ENCODE measurements at regions not wholly inside any gene's neighbourhood (a gene's known extent, or its start where the extent isn't known, plus 50 kb on each side); places are given as distances from the start of the nearest gene placed in this dataset.

- DNase-seq (ENCODE audit: insufficient read length, low spot score) (no peak), FAIRE-seq (no peak)
- no peak for TF ChIP-seq CTCF (IDR thresholded peaks at IDR 0.05; ENCODE audit: insufficient read depth, missing control alignments)
These were observed 343.0 kb downstream of the EPHA4 start for GRCh38 chr2:221229099-221229498.

GRCh38 chr2:221231511-221231910, 340.6 kb downstream of the EPHA4 start:
- no peak for FAIRE-seq

GRCh38 chr2:221235941-221236340, 336.2 kb downstream of the EPHA4 start:
- DNase-seq (ENCODE audit: insufficient read length, low spot score) = no peak
- no peak for TF ChIP-seq CTCF (IDR thresholded peaks at IDR 0.05; ENCODE audit: insufficient read depth, missing control alignments)
- peak; percentile 38 for FAIRE-seq

More at GRCh38 chr2:221231511-221231910, 340.6 kb downstream of the EPHA4 start:
- no peak for DNase-seq (ENCODE audit: insufficient read length, low spot score)
- no peak for TF ChIP-seq CTCF (IDR thresholded peaks at IDR 0.05; ENCODE audit: insufficient read depth, missing control alignments)

GRCh38 chr2:221241072-221241471, 331.0 kb downstream of the EPHA4 start:
- no peak for TF ChIP-seq CTCF (IDR thresholded peaks at IDR 0.05; ENCODE audit: insufficient read depth, missing control alignments)
- DNase-seq (ENCODE audit: insufficient read length, low spot score) (no peak), FAIRE-seq (no peak)

GRCh38 chr2:221243771-221244170, 328.3 kb downstream of the EPHA4 start:
- DNase-seq (ENCODE audit: insufficient read length, low spot score) (no peak), FAIRE-seq (no peak)
- TF ChIP-seq CTCF (IDR thresholded peaks at IDR 0.05; ENCODE audit: insufficient read depth, missing control alignments) = no peak

- TF ChIP-seq CTCF (IDR thresholded peaks at IDR 0.05; ENCODE audit: insufficient read depth, missing control alignments) = no peak
- FAIRE-seq = no peak
- no peak for DNase-seq (ENCODE audit: insufficient read length, low spot score)
These were observed 327.1 kb downstream of the EPHA4 start for GRCh38 chr2:221245045-221245444.

GRCh38 chr2:221245772-221246171, 326.3 kb downstream of the EPHA4 start:
- no peak for TF ChIP-seq CTCF (IDR thresholded peaks at IDR 0.05; ENCODE audit: insufficient read depth, missing control alignments)
- no peak for DNase-seq (ENCODE audit: insufficient read length, low spot score)
- FAIRE-seq = no peak
